Naive thymus-derived CD8-positive, alpha-beta T cell (primary cell): ENCODE measurements at regions not wholly inside any gene's neighbourhood (a gene's known extent, or its start where the extent isn't known, plus 50 kb on each side); places are given as distances from the start of the nearest gene placed in this dataset.

ENCODE experiments used
- ATAC-seq, 2 donors: fragments of 150-1000 bp; cut with Tn5 transposase in 1 of 2; sonication (Bioruptor Pico), chemical (Tn5 transposase) in 1 of 2; 1 replicate in 1 of 2; 2 replicates in 1 of 2; pipeline ENCODE4 v1.10.0; 2021; ENCODE audit warnings: mild to moderate bottlenecking in 2 of 2, moderate library complexity in 2 of 2
- POLR2A ChIA-PET: fragments of 350-600 bp; sonication (Branson Sonifier 250); formaldehyde crosslinking; loops from one replicate; lab custom pipeline; 2021; ENCODE audit warnings: antibody characterized with exemption; lab: Charles Lee
- DNase-seq, 10 donors: peaks; one replicate each; pipeline versions ENCODE4 v3.0.0 to v3.0.0-alpha.2; 2020 to 2022
- H3K27ac Mint-ChIP-seq, 10 donors: one replicate each; pipeline ENCODE4 v1.8.0; 2020 to 2022; ENCODE audit warnings: mild to moderate bottlenecking in 10 of 10, mixed read lengths in 10 of 10, moderate library complexity in 4 of 10, inconsistent platforms in 1 of 10
- H3K27me3 Mint-ChIP-seq, 5 donors: one replicate each; pipeline ENCODE4 v1.8.0; 2021 to 2022; ENCODE audit warnings: mixed read lengths in 5 of 5
- H3K36me3 Mint-ChIP-seq, 3 donors: one replicate each; pipeline ENCODE4 v1.8.0; 2020 to 2022; ENCODE audit warnings: mixed read lengths in 3 of 3, mild to moderate bottlenecking in 2 of 3, inconsistent platforms in 1 of 3
- H3K4me1 Mint-ChIP-seq, 4 donors: one replicate each; pipeline ENCODE4 v1.8.0; 2021 to 2022; ENCODE audit warnings: mixed read lengths in 4 of 4
- H3K4me3 Mint-ChIP-seq, 10 donors: one replicate each; pipeline ENCODE4 v1.8.0; 2020 to 2022; ENCODE audit warnings: mild to moderate bottlenecking in 10 of 10, mixed read lengths in 10 of 10, moderate library complexity in 6 of 10, inconsistent platforms in 1 of 10
- H3K9me3 Mint-ChIP-seq, 9 donors: one replicate each; pipeline ENCODE4 v1.8.0; 2020 to 2022; ENCODE audit warnings: mixed read lengths in 9 of 9, mild to moderate bottlenecking in 3 of 9, inconsistent platforms in 1 of 9, moderate library complexity in 1 of 9

GRCh38 chr21:27260728-27261127 is 293.8 kb upstream of the ADAMTS5 start:
- Mint-ChIP-seq H3K4me1 (no peaks in the 10 kb centered on the region), H3K27me3 (no peaks in the 10 kb centered on the region), H3K9me3 (peaks cover 0 to 8% (median 2%) of the 10 kb centered on the region in 9 donors), H3K36me3 (no peaks in the 10 kb centered on the region), H3K4me3 (no peak overlapping the region), H3K27ac (no peak overlapping the region)
- no peak for DNase-seq
- ATAC-seq, result no peak
- POLR2A ChIA-PET, result no interaction called here

- DNase-seq, result no peak
- no peaks in the 10 kb centered on the region for H3K4me1 Mint-ChIP-seq
- no peak overlapping the region for H3K27ac Mint-ChIP-seq
These were observed 292.0 kb upstream of the ADAMTS5 start for GRCh38 chr21:27258742-27259448.

GRCh38 chr21:27257908-27258556 is 291.1 kb upstream of the ADAMTS5 start:
- POLR2A ChIA-PET, result no interaction called here
- no peak overlapping the region for H3K4me3 Mint-ChIP-seq
- no peaks in the 10 kb centered on the region for H3K27me3 Mint-ChIP-seq
- no peak overlapping the region for H3K27ac Mint-ChIP-seq
- no peak for DNase-seq
- H3K4me1 Mint-ChIP-seq, result no peaks in the 10 kb centered on the region
- peaks cover 0 to 8% (median 2%) of the 10 kb centered on the region in 9 donors for H3K9me3 Mint-ChIP-seq
- H3K36me3 Mint-ChIP-seq, result no peaks in the 10 kb centered on the region
- ATAC-seq, result no peak

More at GRCh38 chr21:27258742-27259448, 292.0 kb upstream of the ADAMTS5 start:
- POLR2A ChIA-PET, result no interaction called here
- Mint-ChIP-seq H3K36me3 (no peaks in the 10 kb centered on the region), H3K9me3 (peaks cover 0 to 8% (median 2%) of the 10 kb centered on the region in 9 donors), H3K4me3 (no peak overlapping the region), H3K27me3 (no peaks in the 10 kb centered on the region)
- ATAC-seq, result no peak

GRCh38 chr21:27257226-27257625 is 290.3 kb upstream of the ADAMTS5 start:
- Mint-ChIP-seq H3K9me3 (peaks cover 0 to 8% (median 2%) of the 10 kb centered on the region in 9 donors), H3K27ac (no peak overlapping the region), H3K36me3 (no peaks in the 10 kb centered on the region), H3K4me3 (no peak overlapping the region), H3K27me3 (no peaks in the 10 kb centered on the region), H3K4me1 (no peaks in the 10 kb centered on the region)
- DNase-seq (no peak), ATAC-seq (no peak)
- POLR2A ChIA-PET, result no interaction called here

- Mint-ChIP-seq H3K27ac (no peak overlapping the region), H3K4me3 (no peak overlapping the region), H3K36me3 (no peaks in the 10 kb centered on the region), H3K9me3 (peaks cover 0 to 10% (median 4%) of the 10 kb centered on the region in 9 donors), H3K4me1 (no peaks in the 10 kb centered on the region), H3K27me3 (no peaks in the 10 kb centered on the region)
- POLR2A ChIA-PET, result no interaction called here
- DNase-seq, result no peak
- ATAC-seq, result no peak
These were observed 284.9 kb upstream of the ADAMTS5 start for GRCh38 chr21:27251752-27252151.

- Mint-ChIP-seq H3K4me1 (no peaks in the 10 kb centered on the region), H3K9me3 (peaks cover 0 to 10% (median 4%) of the 10 kb centered on the region in 9 donors), H3K4me3 (no peak overlapping the region), H3K27ac (peak overlapping the region in 1 of 10 donors; percentile 36), H3K27me3 (no peaks in the 10 kb centered on the region), H3K36me3 (no peaks in the 10 kb centered on the region)
- ATAC-seq, result no peak
- no peak for DNase-seq
- POLR2A ChIA-PET, result no interaction called here
These were observed 283.5 kb upstream of the ADAMTS5 start for GRCh38 chr21:27250366-27250765.

GRCh38 chr21:27248814-27249213 is 281.9 kb upstream of the ADAMTS5 start:
- Mint-ChIP-seq H3K36me3 (no peaks in the 10 kb centered on the region), H3K27me3 (no peaks in the 10 kb centered on the region), H3K27ac (no peak overlapping the region), H3K4me1 (no peaks in the 10 kb centered on the region), H3K9me3 (peaks cover 0 to 10% (median 4%) of the 10 kb centered on the region in 9 donors), H3K4me3 (no peak overlapping the region)
- POLR2A ChIA-PET, result no interaction called here
- DNase-seq (no peak), ATAC-seq (no peak)

GRCh38 chr21:27246741-27247140 is 279.9 kb upstream of the ADAMTS5 start:
- POLR2A ChIA-PET, result no interaction called here
- DNase-seq (no peak), ATAC-seq (no peak)
- H3K4me1 Mint-ChIP-seq, result no peaks in the 10 kb centered on the region
- H3K27ac Mint-ChIP-seq, result no peak overlapping the region
- H3K4me3 Mint-ChIP-seq, result no peak overlapping the region
- H3K27me3 Mint-ChIP-seq, result no peaks in the 10 kb centered on the region
- no peaks in the 10 kb centered on the region for H3K36me3 Mint-ChIP-seq
- H3K9me3 Mint-ChIP-seq, result peaks cover 0 to 10% (median 4%) of the 10 kb centered on the region in 9 donors

- POLR2A ChIA-PET, result no interaction called here
- Mint-ChIP-seq H3K4me1 (no peaks in the 10 kb centered on the region), H3K36me3 (no peaks in the 10 kb centered on the region), H3K27ac (no peak overlapping the region), H3K9me3 (peaks cover 0 to 6% (median 0%) of the 10 kb centered on the region in 9 donors), H3K27me3 (no peaks in the 10 kb centered on the region), H3K4me3 (no peak overlapping the region)
- no peak for DNase-seq
- no peak for ATAC-seq
These were observed 277.9 kb upstream of the ADAMTS5 start for GRCh38 chr21:27244776-27245175.

GRCh38 chr21:27244352-27244751 is 277.5 kb upstream of the ADAMTS5 start:
- POLR2A ChIA-PET, result no interaction called here
- Mint-ChIP-seq H3K4me3 (no peak overlapping the region), H3K9me3 (peaks cover 0 to 6% (median 0%) of the 10 kb centered on the region in 9 donors), H3K4me1 (no peaks in the 10 kb centered on the region), H3K27me3 (no peaks in the 10 kb centered on the region), H3K36me3 (no peaks in the 10 kb centered on the region), H3K27ac (no peak overlapping the region)
- no peak for DNase-seq
- no peak for ATAC-seq

- no peak overlapping the region for H3K4me3 Mint-ChIP-seq
- POLR2A ChIA-PET, result no interaction called here
- no peaks in the 10 kb centered on the region for H3K9me3 Mint-ChIP-seq
- no peak overlapping the region for H3K27ac Mint-ChIP-seq
- DNase-seq (no peak), ATAC-seq (no peak)
- no peaks in the 10 kb centered on the region for H3K36me3 Mint-ChIP-seq
- no peaks in the 10 kb centered on the region for H3K27me3 Mint-ChIP-seq
- H3K4me1 Mint-ChIP-seq, result no peaks in the 10 kb centered on the region
These were observed 274.0 kb upstream of the ADAMTS5 start for GRCh38 chr21:27240839-27241238.

- DNase-seq (no peak), ATAC-seq (no peak)
- Mint-ChIP-seq H3K36me3 (no peaks in the 10 kb centered on the region), H3K4me3 (no peak overlapping the region), H3K9me3 (peaks cover 0 to 4% (median 0%) of the 10 kb centered on the region in 9 donors), H3K27ac (no peak overlapping the region), H3K4me1 (no peaks in the 10 kb centered on the region), H3K27me3 (no peaks in the 10 kb centered on the region)
- POLR2A ChIA-PET, result no interaction called here
These were observed 266.7 kb upstream of the ADAMTS5 start for GRCh38 chr21:27233514-27234115.

GRCh38 chr21:27225940-27226339 is 259.1 kb upstream of the ADAMTS5 start:
- H3K27ac Mint-ChIP-seq, result no peak overlapping the region
- no peak overlapping the region for H3K4me3 Mint-ChIP-seq
- no peaks in the 10 kb centered on the region for H3K4me1 Mint-ChIP-seq
- peaks cover 0 to 5% (median 2%) of the 10 kb centered on the region in 9 donors for H3K9me3 Mint-ChIP-seq
- H3K27me3 Mint-ChIP-seq, result no peaks in the 10 kb centered on the region
- DNase-seq (no peak), ATAC-seq (no peak)
- H3K36me3 Mint-ChIP-seq, result no peaks in the 10 kb centered on the region
- POLR2A ChIA-PET, result interaction anchor here (0.5 kb wide), 1 partner anchor 1730 kb away, joined by 6 read pairs; no protein-coding TSS in a partner anchor
